GM20000 (cell line): ENCODE measurements at regions not wholly inside any gene's neighbourhood (a gene's known extent, or its start where the extent isn't known, plus 50 kb on each side); places are given as distances from the start of the nearest gene placed in this dataset.
"Not testable (repeated sequence)": the region's sequence is repeated elsewhere in the genome, so short reads cannot be mapped to it uniquely, and the experiment has no call there.

ENCODE experiments used
- DNase-seq: peaks from one replicate; pipeline ENCODE4 v3.0.0; 2012; ENCODE audit warnings: low spot score
- TF ChIP-seq, protein P1 (sequence below): IDR thresholded peaks from 2 replicates; pipeline ENCODE4 v1.5.1; 2012; ENCODE audit warnings: mild to moderate bottlenecking, control low read depth; ENCODE audit errors: extremely low read depth, missing control alignments

- TF ChIP-seq, protein P1, sequence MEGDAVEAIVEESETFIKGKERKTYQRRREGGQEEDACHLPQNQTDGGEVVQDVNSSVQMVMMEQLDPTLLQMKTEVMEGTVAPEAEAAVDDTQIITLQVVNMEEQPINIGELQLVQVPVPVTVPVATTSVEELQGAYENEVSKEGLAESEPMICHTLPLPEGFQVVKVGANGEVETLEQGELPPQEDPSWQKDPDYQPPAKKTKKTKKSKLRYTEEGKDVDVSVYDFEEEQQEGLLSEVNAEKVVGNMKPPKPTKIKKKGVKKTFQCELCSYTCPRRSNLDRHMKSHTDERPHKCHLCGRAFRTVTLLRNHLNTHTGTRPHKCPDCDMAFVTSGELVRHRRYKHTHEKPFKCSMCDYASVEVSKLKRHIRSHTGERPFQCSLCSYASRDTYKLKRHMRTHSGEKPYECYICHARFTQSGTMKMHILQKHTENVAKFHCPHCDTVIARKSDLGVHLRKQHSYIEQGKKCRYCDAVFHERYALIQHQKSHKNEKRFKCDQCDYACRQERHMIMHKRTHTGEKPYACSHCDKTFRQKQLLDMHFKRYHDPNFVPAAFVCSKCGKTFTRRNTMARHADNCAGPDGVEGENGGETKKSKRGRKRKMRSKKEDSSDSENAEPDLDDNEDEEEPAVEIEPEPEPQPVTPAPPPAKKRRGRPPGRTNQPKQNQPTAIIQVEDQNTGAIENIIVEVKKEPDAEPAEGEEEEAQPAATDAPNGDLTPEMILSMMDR: no peak
- no peak for DNase-seq
These were observed 521.4 kb upstream of the FOXG1 start for GRCh38 chr14:28245216-28245615.

DNA sequence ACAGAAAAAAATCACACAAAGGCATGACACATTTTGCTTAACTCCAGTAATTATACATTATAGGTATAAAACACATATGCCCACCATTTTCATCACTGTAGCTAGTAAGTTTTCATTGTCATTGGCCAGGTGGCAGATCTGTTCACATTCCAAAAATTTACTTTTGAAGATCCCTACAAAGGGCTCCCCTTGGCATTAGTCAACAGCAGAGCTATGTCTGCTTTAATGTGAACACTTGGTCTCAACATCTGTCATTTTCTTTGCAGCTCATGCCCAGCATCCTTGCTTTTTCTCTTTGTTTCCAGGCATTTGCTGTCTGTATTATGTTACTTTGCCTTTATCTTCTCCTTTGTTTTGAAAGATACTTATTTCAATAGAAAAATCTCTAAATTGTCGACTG is 519.1 kb upstream of the FOXG1 start:
- no peak for DNase-seq
- TF ChIP-seq, protein P1: no peak

DNA sequence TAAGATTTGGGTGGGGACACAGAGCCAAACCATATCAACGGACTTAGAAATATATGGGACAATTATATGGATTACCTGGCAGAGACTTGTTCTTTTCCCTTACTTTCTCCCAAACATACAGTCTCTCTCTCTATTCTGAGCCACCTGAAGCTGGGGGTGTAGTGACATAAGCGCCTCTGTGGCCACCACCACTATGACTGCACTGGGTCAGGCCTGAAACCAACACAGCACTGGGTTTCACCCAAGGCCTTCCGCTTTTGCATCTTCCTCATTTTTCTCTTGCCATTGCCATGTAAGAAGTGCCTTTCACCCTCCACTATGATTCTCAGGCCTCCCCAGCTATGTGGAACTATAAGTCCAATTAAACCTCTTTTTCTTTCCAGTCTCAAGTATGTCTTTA is 514.5 kb upstream of the FOXG1 start:
- DNase-seq: not testable (repeated sequence)

DNA sequence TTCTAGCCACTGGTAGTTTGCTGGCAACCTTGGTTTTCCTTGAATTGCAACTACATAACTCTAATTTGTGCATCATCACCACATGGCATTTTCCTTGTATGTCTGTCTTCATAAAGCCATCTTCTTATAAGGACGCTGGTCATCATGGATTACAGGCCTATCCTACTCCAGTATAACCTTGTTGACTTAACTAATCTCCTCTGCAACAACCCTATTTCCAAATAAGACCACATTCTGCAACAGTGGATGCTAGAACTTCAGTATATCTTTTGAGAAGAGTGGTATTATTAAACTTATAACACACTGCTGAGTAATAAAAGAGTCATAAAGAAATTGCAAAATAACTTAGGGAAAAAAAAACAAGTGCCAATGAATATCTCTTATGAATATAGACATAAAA is 511.8 kb upstream of the FOXG1 start:
- TF ChIP-seq, protein P1: no peak
- DNase-seq: no peak

GRCh38 chr14:28264306-28264705 is 502.3 kb upstream of the FOXG1 start:
- TF ChIP-seq, protein P1: no peak
- DNase-seq: no peak

- TF ChIP-seq, protein P1: no peak
- DNase-seq: no peak
These were observed 494.3 kb upstream of the FOXG1 start for GRCh38 chr14:28272270-28272669.

DNA sequence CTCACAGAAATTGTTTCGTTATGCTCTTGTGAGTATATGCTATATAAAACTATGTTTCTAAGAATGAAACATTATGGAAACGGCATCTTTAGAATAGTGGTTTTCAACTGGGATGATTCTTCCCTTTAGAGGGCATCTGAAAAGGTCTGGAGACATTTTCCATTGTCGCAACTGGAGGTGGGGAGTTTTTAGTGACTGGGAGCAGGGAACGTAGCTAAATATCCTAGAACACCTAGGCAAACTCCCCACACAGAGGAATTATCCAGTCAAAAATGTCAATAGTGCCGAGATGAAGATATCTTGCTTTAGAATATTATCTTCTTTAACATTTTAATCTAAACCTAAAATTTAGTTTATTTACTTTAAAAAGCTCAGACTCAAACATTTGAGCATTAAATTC is 486.1 kb upstream of the FOXG1 start:
- no peak for DNase-seq

GRCh38 chr14:28280997-28281598 is 485.5 kb upstream of the FOXG1 start:
- TF ChIP-seq, protein P1: no peak
- DNase-seq: no peak

More for the DNA sequence above, 486.1 kb upstream of the FOXG1 start:
- TF ChIP-seq, protein P1: no peak
